ENCODE measurements at regions not wholly inside any gene's neighbourhood (a gene's known extent, or its start where the extent isn't known, plus 50 kb on each side); places are given as distances from the start of the nearest gene placed in this dataset.
"Not testable (repeated sequence)": the region's sequence is repeated elsewhere in the genome, so short reads cannot be mapped to it uniquely, and the experiment has no call there.

DNA sequence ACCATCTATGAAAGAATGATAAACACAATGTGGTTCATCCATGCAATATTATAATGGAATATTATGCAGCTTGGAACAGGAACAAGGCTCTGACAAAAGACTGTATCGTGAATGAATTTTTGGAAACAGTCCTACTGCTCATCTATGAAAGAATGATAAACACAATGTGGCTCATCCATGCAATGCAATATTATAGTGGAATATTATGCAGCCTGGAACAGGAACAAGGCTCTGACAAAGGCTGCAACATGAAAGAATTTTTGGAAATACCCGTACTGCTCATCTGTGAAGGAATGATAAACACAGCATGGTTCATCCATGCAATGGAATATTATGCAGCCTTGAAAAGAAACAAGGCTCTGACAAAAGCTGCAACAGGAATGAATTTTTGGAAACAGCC is 158.8 kb downstream of the CRLF2 start:
- not testable (repeated sequence) for DNase-seq

DNA sequence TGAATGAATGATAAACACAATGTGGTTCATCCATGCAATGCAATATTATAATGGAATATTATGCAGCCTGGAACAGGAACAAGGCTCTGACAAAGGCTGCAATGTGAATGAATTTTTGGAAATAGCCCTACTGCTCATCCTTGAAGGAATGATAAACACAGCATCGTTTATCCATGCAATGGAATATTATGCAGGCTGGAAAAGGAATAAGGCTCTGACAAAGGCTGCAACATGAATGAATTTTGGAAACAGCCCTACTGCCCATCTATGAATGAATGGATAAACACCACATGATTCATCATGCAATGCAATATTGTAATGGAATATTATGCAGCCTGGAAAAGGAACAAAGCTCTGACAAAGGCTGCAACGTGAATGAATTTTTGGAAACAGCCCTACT is 159.4 kb downstream of the CRLF2 start:
- no peak for DNase-seq

DNA sequence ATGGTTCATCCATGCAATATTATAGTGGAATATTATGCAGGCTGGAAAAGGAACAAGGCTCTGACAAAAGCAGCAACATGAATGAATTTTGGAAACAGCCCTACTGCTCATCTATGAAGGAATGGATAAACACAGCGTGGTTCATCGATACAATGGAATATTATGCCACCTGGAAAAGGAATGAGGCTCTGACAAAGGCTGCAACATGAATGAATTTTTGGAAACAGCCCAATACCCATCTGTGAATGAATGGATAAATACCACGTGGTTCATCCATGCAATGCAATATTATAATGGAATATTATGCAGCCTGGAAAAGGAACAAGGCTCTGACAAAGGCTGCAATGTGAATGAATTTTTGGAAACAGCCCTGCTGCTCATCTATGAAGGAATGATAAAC is 160.4 kb downstream of the CRLF2 start:
- no peak for DNase-seq

DNA sequence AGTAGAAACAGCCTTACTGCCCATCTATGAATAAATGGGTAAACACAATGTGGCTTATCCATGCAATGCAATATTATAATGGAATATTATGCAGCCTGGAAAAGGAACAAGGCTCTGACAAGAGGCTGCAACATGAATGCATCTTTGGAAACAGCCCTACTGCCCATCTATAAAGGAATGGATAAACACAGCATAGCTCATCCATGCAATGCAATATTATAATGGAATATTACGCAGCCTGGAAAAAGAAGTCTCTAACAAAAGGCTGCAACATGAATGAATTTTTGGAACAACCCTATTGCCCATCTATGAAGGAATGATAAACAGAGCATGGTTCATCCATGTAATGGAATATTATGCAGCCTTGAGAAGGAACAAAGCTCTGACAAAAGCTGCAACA is 161.0 kb downstream of the CRLF2 start:
- no peak for DNase-seq

DNA sequence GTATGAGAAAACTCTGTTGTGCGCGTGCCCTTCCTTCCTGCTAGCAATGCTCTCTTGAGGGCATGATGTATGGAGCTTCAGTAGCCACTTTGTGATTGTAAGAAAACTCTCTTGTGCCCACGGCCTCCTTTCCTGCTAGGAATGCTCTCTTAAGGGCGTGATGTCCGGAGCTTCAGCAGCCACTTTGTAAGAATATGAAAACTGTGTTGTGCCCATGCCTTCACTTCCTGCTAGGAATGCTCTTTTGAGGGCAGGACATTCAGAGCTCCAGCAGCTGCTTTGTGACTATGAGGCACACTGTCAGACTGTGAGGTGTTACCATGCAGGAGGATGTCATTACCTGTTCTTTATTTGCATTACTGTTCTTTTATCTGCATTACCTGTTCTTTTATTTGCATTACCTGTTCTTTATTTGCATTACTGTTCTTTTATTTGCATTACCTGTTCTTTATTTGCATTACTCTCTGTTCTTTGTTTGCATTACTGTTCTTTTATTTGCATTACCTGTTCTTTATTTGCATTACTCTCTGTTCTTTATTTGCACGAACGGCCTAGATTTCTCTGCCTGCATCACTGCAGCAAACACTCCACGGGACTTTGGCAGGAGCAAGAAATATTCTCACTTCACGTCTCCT is 166.7 kb downstream of the CRLF2 start:
- no peak for DNase-seq

DNA sequence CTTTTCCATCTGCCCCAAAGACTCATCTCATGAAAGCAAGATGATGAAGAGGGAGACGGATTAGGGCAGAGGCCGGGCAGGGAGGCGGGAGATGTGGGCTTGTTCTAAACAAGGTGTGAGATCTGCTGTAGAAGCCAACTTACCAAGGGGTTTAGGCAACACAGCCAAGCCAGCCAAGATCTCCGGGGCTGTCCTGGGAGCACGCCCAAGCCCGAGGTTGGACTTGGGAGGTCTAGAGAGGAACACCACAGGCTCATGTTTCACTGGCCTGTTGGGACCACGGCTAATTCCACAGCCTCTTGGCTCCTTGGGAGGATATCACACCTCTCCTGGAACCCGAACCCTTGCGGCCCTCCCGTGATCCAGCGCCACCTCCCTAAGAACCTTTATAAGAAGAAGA is 171.4 kb downstream of the CRLF2 start:
- DNase-seq: no peak

DNA sequence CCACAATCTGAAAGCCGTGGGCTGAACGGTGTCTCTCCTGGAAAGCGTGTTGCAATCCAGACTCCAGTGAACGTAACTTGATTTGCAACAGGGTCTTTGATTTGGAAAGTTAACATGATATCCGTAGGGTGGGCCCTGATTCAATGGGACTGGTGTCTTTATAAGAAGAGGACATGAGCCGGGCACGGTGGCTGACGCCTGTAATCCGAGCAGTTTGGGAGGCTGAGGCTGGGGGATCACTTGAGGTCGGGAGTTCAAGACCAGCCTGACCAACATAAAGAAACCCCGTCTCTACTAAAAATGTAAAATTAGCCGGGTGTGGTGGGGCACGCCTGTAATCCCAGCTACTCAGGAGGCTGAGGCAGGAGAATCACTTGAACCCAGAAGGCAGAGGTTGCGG is 176.5 kb downstream of the CRLF2 start:
- not testable (repeated sequence) for DNase-seq

DNA sequence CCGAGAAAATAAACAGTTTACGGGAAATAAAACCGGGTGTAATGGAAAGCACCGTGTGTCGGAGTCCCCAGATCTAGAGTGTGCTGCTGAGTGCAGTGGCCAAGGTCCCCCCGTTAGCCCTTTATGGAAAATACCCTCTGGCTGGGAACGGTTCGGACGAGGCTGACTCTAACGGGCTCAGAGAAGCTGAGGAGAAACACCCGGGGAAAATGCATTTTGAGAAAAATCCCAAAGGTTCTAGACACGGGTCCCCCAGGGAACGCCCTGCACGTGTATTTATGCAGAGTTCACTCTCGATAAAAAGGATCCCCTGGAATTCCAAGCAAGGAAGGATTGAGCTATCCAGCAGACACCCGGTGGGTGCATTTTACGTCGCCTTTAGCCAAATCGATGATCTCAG is 177.2 kb downstream of the CRLF2 start:
- no peak for DNase-seq

DNA sequence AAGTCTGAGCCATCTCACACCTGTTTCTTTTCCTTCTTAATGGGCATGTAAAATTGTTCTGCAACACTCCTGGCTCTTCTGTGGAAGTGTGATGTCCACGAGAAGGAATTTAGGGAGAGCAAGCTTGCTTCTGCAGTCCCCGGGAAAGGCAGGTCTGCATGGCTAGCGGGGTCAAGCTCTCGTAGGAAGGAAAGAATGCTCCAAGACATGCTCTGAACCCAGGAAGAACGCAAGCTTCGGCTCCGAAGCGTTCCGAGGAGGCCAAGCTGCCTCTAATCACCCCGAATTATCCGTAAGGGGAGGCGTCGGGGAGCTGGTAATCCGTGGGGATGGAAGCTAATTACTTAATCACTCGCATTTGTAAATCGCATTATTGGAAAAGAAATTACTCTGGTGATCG is 177.7 kb downstream of the CRLF2 start:
- no peak for DNase-seq

DNA sequence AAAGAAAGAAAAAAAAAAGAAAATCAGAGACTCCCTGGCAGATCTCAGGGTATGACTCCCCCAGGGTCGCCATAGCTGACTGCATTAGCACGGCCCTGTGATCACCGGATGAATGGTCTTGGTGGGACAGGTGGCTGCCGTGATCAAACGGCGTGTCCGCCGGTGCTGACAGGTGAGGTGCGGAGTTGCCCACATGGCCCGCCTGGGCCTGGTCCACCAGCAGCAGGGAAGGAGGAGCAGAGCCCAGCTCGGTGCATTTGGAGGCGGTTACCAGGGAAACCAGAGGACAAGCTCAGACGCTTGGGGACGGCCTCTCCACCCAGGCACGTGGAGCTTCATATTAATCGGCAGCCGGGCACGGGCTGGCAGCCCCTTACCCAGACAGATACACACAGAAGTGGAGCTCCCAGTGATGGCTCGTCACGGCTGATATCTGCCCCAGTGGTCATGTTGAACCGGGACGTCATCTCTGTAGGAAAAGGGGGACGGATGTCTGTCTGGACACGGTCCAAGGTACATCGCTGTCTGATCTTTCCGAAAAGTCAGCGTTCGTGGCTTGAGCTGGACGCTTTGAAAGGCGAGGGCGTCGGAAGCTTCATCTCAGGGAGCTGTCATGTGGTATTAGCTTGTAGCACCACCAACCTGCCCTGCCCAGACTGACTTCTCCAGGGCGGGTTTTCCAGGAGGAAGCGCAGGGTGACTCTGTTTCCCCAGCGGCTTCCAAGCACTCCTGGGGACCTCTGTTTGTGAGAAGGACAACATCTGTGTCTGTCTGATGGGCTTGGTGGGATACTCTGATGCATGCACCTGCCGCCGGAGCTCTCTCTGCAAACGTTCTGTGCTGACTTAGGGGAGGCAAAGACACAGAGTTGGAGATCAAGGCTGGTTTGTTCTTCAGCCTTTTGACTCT is 180.7 kb downstream of the CRLF2 start:
- DNase-seq: no peak

DNA sequence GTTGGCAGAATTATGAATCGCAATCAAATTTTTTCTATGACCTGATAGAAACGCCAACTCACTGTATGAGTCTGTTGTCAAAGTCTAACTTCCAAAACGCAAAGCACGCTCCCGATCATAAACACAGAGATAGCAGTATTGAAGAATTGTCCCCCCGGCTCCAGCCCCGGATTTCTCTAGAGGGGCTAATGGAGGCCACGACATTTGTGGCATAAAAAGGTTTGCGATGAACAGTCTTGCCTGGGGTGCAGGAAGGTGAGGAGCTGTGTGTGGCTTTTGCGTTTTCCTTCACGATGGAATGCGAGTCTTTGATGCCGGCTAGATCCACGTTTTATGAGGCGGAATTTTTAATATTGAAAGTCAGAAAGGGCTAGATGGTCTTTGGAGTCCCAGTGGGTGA is 183.0 kb downstream of the CRLF2 start:
- DNase-seq: no peak

DNA sequence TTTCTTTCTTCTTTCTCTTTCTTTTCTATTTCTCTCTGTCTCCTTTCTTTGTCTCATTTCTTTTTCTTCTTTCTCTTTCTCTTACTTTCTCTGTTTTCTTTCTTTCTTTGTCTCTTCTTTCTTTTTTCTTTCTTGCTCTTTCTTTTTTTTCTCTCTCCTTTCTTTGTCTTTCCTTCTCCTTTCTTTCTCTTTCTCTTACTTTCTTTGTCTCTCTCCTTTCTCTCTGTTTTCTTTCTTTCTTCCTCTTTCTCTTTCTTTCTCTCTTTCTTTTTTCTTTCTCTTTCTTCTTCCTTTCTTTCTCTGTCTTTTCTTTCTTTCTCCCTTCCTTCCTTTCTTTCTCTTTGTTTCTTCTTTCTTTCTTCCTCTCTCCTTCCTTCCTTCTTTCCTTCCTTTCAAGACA is 184.8 kb downstream of the CRLF2 start:
- no peak for DNase-seq

DNA sequence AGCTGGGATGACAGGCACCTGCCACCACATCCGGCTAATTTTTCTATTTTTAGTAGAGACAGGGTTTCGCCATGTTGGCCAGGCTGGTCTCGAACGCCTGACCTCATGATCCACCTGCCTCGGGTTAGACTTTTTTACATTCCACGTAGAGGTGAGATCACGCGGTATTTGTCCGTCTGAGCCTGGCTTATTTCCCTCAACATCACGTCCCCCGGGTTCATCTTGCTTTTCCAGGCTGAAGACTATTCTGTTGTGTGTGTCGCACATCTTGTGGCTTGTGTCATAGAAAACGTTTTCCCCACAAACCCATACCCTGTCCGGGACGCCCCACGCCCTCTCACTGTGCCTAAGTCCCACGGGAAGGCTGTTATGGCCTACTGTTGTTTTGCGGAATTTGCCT is 185.3 kb downstream of the CRLF2 start:
- no peak for DNase-seq

DNA sequence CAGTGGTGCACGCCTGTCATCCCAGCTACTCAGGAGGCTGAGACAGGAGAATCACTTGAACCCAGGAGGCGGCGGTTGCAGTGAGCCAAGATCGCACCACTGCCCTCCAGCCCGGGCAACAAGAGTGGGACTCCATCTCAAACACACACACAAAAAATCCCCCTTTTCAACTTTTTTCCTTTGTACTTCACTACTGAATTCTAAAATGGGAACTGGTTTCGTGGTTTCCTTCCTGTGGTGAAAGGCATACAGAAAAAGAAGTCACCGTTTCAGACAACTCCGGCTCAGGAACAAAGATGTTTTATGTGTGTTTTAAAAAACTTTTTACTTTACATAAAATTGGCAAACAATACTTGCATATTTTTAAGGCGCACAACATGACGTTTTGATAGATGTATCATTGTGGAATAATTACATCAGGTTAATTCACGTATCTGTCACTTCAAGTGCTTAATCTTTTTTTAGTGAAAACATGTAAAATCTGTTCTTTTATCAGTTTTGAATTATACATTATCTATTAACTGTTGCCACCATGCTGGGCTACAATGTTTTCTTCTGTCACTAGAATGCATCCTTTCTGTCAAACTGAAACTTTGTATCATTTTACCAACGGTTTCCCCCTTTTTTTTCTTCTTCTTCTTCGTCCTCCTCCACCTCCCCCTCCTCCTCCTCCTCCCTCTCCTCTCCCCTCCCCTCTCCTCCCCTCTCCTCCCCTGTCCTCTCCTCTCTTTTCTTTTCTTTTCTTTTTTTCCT is 186.0 kb downstream of the CRLF2 start:
- no peak for DNase-seq

DNA sequence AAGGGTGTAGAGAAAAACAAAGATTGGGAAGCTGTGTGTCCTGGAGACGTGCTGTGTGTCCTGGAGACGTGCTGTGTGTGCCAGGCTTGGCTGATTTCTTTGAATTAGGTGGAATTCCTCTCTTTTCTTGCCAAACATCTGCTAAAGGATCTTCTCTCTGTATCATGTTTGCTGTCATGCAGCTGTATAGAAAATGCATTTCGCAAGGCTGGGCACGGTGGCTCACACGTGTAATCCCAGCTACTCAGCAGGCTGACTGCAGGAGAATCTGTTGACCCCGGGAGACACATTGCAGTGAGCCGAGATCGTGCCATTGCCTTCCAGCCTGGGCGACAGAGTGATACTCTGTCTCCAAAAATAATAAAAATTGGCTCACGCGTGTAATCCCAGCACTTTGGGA is 187.0 kb downstream of the CRLF2 start:
- no peak for DNase-seq

DNA sequence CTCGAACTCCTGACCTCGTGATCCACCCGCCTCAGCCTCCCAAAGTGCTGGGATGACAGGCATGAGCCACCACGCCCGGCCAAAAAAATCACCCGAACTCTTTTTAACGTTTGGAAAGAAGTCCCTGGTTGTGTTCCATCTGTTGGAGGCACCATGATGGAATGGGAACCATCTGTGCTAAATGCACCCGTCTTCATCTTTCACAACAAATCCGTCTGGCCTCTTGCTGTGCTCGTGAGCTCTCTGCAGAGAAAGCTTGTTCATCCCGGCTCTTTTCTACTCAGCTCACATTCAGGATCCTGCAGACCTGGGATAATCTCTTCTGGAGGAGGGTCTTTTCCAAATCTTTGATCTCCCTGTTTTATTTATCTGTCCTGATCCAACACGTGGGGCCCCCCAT is 188.8 kb downstream of the CRLF2 start:
- DNase-seq: no peak

DNA sequence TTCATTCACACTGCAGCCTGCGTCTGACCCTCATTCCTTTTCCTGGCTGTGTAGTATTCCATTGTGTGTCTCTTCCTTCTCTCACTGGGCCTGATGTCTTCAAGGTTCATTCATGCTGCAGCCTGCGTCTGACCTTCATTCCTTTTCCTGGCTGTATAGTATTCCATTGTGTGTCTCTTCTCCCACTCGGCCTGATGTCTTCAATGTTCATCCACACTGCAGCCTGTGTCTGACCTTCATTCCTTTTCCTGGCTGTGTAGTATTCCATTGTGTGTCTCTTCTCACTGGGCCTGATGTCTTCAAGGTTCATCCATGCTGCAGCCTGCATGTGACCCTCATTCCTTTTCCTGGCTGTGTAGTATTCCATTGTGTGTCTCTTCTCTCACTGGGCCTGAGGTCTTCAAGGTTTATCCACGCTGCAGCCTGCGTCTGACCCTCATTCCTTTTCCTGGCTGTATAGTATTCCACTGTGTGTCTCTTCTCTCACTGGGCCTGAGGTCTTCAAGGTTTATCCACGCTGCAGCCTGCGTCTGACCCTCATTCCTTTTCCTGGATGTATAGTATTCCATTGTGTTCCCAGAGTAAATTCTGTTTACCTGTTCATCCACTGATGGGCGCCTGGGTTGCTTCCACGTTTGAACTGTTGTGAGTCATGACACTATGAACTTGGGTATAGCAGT is 191.0 kb downstream of the CRLF2 start:
- DNase-seq: not testable (repeated sequence)

DNA sequence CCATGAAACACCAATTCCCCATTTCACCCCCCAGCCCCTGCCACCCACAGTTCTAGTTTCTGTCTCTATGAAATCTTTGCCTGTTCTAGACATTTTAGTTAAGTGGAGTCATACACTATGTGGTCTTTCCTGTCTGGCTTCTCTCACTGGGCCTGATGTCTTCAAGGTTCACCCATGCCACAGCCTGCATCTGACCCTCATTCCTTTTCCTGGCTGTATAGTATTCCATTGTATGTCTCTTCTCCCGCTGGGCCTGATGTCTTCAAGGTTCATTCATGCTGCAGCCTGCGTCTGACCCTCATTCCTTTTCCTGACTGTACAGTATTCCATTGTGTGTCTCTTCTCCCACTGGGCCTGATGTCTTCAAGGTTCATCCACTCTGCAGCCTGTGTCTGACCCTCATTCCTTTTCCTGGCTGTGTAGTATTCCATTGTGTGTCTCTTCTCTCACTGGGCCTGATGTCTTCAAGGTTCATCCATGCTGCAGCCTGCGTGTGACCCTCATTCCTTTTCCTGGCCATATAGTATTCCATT is 191.7 kb downstream of the CRLF2 start:
- DNase-seq: no peak

DNA sequence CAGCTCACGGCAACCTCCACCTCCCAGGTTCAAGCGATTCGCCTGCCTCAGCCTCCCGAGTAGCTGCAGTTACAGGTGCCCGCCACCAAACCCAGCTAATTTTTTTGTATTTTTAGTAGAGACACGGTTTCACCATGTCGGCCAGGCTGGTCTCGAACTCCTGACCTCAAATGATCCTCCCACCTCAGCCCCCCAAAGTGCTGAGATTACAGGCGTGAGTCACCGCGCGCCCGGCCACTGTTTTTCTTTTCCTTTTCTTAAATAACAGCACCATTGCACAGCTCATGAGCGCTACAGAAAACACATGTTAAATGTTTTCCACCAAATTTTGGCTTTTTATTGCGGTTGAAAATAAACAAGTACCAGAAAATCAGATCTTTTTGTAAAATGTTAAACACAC is 195.5 kb downstream of the CRLF2 start:
- DNase-seq: not testable (repeated sequence)

DNA sequence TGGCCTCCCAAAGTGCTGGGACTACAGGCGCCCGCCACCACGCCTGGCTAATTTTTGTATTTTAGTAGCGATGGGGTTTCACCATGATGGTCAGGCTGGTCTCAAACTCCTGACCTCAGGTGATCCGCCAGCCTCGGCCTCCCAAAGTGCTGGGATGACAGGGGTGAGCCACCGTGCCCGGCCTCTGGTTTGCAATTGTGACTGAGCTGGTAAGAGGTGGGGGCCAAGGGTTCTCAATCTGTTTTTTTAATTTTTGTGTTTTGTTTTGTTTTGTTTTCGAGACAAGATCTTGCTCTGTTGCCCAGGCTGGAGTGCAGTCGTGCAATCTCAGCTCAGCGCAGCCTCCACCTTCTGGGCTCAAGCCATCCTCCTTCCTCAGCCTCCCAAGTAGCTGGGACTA is 196.2 kb downstream of the CRLF2 start:
- not testable (repeated sequence) for DNase-seq

DNA sequence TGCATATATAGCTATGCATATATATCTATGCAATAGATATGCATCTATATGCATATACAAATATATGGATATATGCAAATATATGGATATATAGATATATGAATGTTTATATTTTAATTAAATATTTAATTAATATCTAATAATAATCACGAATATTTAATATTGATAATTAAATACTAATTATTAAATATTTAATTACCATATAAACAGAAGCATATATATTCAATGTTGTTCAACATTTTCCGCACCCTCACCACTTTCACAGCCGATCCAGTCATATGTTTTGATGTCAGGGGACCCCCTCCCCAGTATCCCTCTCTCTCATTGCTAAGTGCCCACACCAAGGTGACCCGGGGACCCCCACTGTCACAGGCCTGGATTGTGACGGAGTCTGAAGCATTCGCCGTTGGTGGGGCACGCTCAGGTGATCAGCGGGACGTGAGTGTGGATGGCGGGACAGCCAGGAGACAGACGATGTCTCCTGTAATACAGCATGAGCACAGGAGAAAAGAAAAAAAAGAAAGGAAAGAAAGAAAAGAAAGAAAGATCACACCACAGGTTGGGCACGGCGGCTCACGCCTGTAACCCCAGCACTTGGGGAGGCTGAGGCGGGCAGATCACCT is 199.7 kb downstream of the CRLF2 start:
- no peak for DNase-seq

DNA sequence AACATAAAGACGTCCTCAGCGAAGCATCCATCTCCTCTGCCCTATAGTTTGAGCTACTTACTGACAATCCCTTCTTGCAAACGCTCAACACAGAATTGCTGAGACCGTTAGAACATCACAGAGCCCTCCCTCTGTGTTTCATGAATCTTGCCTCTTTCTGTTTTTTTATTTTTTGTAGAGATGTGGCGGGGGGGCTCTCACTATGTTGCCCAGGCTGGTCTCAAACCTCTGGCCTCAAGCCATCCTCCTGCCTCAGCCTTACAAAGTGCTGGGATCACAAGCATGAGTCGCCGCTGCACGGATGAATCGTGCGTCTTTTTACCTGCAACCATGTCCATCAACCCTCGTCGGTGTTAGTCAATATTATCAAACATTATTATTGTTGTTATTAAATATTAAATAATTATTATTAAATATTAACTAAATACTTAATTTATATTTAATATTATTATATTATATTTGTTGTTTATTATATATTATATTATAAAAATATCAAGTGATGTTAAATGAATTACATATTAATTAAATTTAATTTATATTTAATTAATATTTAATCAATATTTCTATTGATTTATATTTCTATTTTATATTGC is 200.7 kb downstream of the CRLF2 start:
- DNase-seq: no peak
